Lower lobe of right lung (tissue), 2 donors: ENCODE measurements at regions not wholly inside any gene's neighbourhood (a gene's known extent, or its start where the extent isn't known, plus 50 kb on each side); places are given as distances from the start of the nearest gene placed in this dataset.

ENCODE experiments used
- ATAC-seq, 2 donors: fragments of 200-7000 bp; cut with Tn5 transposase; one replicate each; pipeline ENCODE4 v1.9.1; 2020 to 2022; ENCODE audit warnings: mild to moderate bottlenecking in 2 of 2, moderate library complexity in 2 of 2
- DNase-seq: peaks from one replicate; pipeline ENCODE4 v3.0.0-alpha.2; 2020
- H3K27ac ChIP-seq: fragments of 200-600 bp; one replicate; pipeline ENCODE4 v1.8.0; 2022
- H3K27me3 ChIP-seq: fragments of 200-600 bp; one replicate; pipeline ENCODE4 v1.8.0; 2022; ENCODE audit warnings: low read depth
- H3K36me3 ChIP-seq: fragments of 200-600 bp; one replicate; pipeline ENCODE4 v1.8.0; 2022; ENCODE audit warnings: mild to moderate bottlenecking
- H3K4me1 ChIP-seq: fragments of 200-600 bp; one replicate; pipeline ENCODE4 v1.8.0; 2022
- H3K4me3 ChIP-seq: fragments of 200-600 bp; one replicate; pipeline ENCODE4 v1.8.0; 2022; ENCODE audit warnings: mild to moderate bottlenecking
- H3K9me3 ChIP-seq: fragments of 200-600 bp; one replicate; pipeline ENCODE4 v1.8.0; 2022
- CTCF ChIP-seq: fragments of 200-600 bp; IDR thresholded peaks from one replicate; pipeline ENCODE4 v1.8.0; 2022; ENCODE audit warnings: antibody characterized with exemption, mild to moderate bottlenecking
- intact Hi-C: fragments of 100-400 bp; cut with DNase I; formaldehyde crosslinking; loops from one replicate; pipeline ENCODE4 v1.11.0; 2022
- donor health status: DM: no; HTN: yes; CAD: no; lungs with severe emphysema.

- no peaks in the 10 kb centered on the region for H3K4me1 ChIP-seq
- no peak overlapping the region for H3K27ac ChIP-seq
- no peaks in the 10 kb centered on the region for H3K36me3 ChIP-seq
- no peak for TF ChIP-seq CTCF
- no peak overlapping the region for H3K4me3 ChIP-seq
- no peaks in the 10 kb centered on the region for H3K27me3 ChIP-seq
- no peaks in the 10 kb centered on the region for H3K9me3 ChIP-seq
- ATAC-seq (no peak), DNase-seq (no peak)
- intact Hi-C loops, result no loop called here
Measured at GRCh38 chrX:142149919-142150318, 55.2 kb downstream of the MAGEC2 start.

- H3K27me3 ChIP-seq, result no peaks in the 10 kb centered on the region
- no peaks in the 10 kb centered on the region for H3K9me3 ChIP-seq
- ATAC-seq (no peak), DNase-seq (no peak)
- no peak overlapping the region for H3K4me3 ChIP-seq
- intact Hi-C loops, result no loop called here
- no peaks in the 10 kb centered on the region for H3K36me3 ChIP-seq
- no peaks in the 10 kb centered on the region for H3K4me1 ChIP-seq
- TF ChIP-seq CTCF, result no peak
- H3K27ac ChIP-seq, result no peak overlapping the region
Measured at GRCh38 chrX:142134533-142134932, 70.6 kb downstream of the MAGEC2 start.

GRCh38 chrX:142096253-142096652 is 108.8 kb downstream of the MAGEC2 start:
- H3K4me1 ChIP-seq, result no peaks in the 10 kb centered on the region
- DNase-seq, result no peak

GRCh38 chrX:142095651-142096245 is 109.3 kb downstream of the MAGEC2 start:
- Histone ChIP-seq H3K36me3 (no peaks in the 10 kb centered on the region), H3K4me3 (no peak overlapping the region), H3K27me3 (no peaks in the 10 kb centered on the region), H3K27ac (no peak overlapping the region), H3K4me1 (no peaks in the 10 kb centered on the region), H3K9me3 (no peaks in the 10 kb centered on the region)
- ATAC-seq, result no peak
- no peak for TF ChIP-seq CTCF
- no peak for DNase-seq
- intact Hi-C loops, result no loop called here

More at GRCh38 chrX:142096253-142096652, 108.8 kb downstream of the MAGEC2 start:
- Histone ChIP-seq H3K9me3 (no peaks in the 10 kb centered on the region), H3K36me3 (no peaks in the 10 kb centered on the region), H3K27ac (no peak overlapping the region), H3K27me3 (no peaks in the 10 kb centered on the region), H3K4me3 (no peak overlapping the region)
- intact Hi-C loops, result no loop called here
- ATAC-seq, result no peak
- TF ChIP-seq CTCF, result no peak

- H3K36me3 ChIP-seq, result no peaks in the 10 kb centered on the region
- no peaks in the 10 kb centered on the region for H3K4me1 ChIP-seq
- ATAC-seq (no peak), DNase-seq (no peak)
- TF ChIP-seq CTCF, result peak; percentile 33
- intact Hi-C loops, result no loop called here
- no peaks in the 10 kb centered on the region for H3K27me3 ChIP-seq
- H3K27ac ChIP-seq, result no peak overlapping the region
- no peak overlapping the region for H3K4me3 ChIP-seq
- H3K9me3 ChIP-seq, result no peaks in the 10 kb centered on the region
Measured at GRCh38 chrX:142089193-142089592, 115.9 kb downstream of the MAGEC2 start.
